Kidney epithelial cell (primary cell): ENCODE measurements at regions not wholly inside any gene's neighbourhood (a gene's known extent, or its start where the extent isn't known, plus 50 kb on each side); places are given as distances from the start of the nearest gene placed in this dataset.

Source experiments
- DNase-seq: peaks from one replicate; pipeline ENCODE4 v3.0.0-alpha.2; 2010; ENCODE audit warnings: low read depth
- H3K27me3 ChIP-seq: 2 replicates; pipeline ENCODE4 v1.6.0; 2011; ENCODE audit warnings: low read length; ENCODE audit not compliant: control insufficient read depth, insufficient read depth
- H3K36me3 ChIP-seq: 2 replicates; pipeline ENCODE4 v1.5.1; 2011; ENCODE audit warnings: low read length; ENCODE audit not compliant: control insufficient read depth, insufficient read depth
- H3K4me3 ChIP-seq: 2 replicates; pipeline ENCODE4 v1.5.1; 2011; ENCODE audit warnings: low read depth, mild to moderate bottlenecking, control low read depth, low read length
- CTCF ChIP-seq: IDR thresholded peaks from 2 replicates; pipeline ENCODE4 v1.5.1; 2011; ENCODE audit warnings: mild to moderate bottlenecking, moderate library complexity, low read length, control low read depth, inconsistent platforms; ENCODE audit not compliant: insufficient read depth, poor library complexity, severe bottlenecking

GRCh38 chr2:47266939-47267710, 90.8 kb upstream of the CALM2 start:
- Histone ChIP-seq H3K36me3 (no peaks in the 10 kb centered on the region), H3K4me3 (no peak overlapping the region), H3K27me3 (no peaks in the 10 kb centered on the region)
- no peak for DNase-seq
- no peak for TF ChIP-seq CTCF

DNA sequence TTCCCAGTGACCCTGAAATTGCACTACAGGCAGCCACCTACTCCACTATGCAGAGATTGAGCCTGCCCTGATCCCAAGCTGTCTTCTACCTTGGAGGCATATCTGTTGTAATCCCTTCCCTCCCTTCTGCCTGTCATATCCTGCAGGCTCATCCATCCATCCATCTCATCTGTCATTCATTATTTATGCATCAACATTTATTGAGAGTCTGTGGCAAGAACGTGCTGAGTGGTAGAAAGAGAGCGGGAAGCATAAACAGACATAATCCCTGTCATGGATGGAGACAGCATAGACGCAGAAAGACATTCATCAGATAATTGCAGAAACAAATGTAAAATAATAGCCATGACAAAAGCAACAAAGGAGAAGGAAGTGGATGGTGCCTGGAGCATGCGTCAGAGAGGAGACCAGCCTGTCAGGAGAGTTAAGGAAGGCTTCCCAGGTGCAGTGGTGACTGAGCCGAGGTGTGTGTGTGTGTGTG, 89.5 kb upstream of the CALM2 start:
- no peaks in the 10 kb centered on the region for H3K27me3 ChIP-seq
- DNase-seq, result no peak
- TF ChIP-seq CTCF, result no peak
- H3K36me3 ChIP-seq, result no peaks in the 10 kb centered on the region
- H3K4me3 ChIP-seq, result no peak overlapping the region

DNA sequence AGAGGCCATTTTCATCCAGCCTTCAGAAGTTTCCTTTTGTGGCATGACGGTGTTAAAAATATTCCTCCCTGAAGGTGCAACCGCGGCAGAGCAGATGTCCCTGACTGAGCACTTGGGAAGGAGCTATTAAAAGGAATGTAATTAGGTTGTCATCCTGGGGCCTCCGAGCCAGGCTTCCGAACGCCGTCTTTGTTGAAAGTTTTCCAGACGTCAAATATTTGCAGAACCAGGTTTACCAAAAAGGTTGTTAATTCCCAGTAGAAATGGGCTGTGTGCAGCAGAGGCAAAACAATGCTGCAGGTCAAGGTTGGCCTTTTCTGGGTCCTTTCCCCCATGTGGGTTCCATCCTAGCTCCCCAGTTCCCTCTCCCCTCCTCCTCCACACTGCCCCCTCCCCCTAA, 88.8 kb upstream of the CALM2 start:
- Histone ChIP-seq H3K4me3 (no peak overlapping the region), H3K36me3 (no peaks in the 10 kb centered on the region), H3K27me3 (no peaks in the 10 kb centered on the region)
- TF ChIP-seq CTCF, result no peak
- no peak for DNase-seq

- Histone ChIP-seq H3K4me3 (no peak overlapping the region), H3K36me3 (no peaks in the 10 kb centered on the region), H3K27me3 (no peaks in the 10 kb centered on the region)
- DNase-seq, result no peak
- TF ChIP-seq CTCF, result no peak
Measured at GRCh38 chr2:47264686-47265085, 88.4 kb upstream of the CALM2 start.

- peak; percentile 19 for TF ChIP-seq CTCF
- no peaks in the 10 kb centered on the region for H3K36me3 ChIP-seq
- H3K4me3 ChIP-seq, result no peak overlapping the region
- DNase-seq, result no peak
- no peaks in the 10 kb centered on the region for H3K27me3 ChIP-seq
Measured at GRCh38 chr2:47264143-47264542, 87.8 kb upstream of the CALM2 start.

DNA sequence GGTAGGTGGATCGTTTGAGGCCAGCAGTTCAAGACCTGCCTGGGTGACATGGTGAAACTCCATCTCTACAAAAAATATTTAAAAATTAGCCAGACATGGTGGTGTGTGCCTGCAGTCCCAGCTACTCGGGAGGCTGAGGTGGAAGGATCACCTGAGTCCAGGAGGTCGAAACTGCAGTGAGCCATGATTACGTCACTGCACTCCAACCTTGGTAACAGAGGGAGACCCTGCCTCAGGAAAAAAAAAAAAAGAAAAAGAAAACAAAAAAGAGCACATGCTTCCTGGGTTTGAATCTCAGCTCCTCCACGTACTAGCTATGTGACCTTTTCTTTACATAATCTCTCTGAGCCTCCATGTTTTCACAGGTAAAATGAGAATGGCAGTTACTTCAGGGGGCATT, 86.3 kb upstream of the CALM2 start:
- DNase-seq, result no peak
- no peaks in the 10 kb centered on the region for H3K27me3 ChIP-seq
- no peak for TF ChIP-seq CTCF
- no peak overlapping the region for H3K4me3 ChIP-seq
- no peaks in the 10 kb centered on the region for H3K36me3 ChIP-seq
